Left colon (tissue), 2 donors: ENCODE measurements at regions not wholly inside any gene's neighbourhood (a gene's known extent, or its start where the extent isn't known, plus 50 kb on each side); places are given as distances from the start of the nearest gene placed in this dataset.
A peak's percentile ranks its signal among the peaks of the same experiment; 100 is the strongest.

Experiments
- ATAC-seq: fragments of 200-7000 bp; cut with Tn5 transposase; one replicate; pipeline ENCODE4 v1.9.1; 2020; ENCODE audit warnings: mild to moderate bottlenecking, moderate library complexity
- DNase-seq, 2 donors: peaks; one replicate each; pipeline ENCODE4 v3.0.0-alpha.2; 2020
- intact Hi-C, 2 donors: fragments of 100-400 bp; cut with DNase I in 1 of 2; cut with micrococcal nuclease in 1 of 2; formaldehyde crosslinking; loops; one replicate each; pipeline versions ENCODE4 v1.11.2 to v1.14.0; 2022; cut with DNase I, micrococcal nuclease
- donor health status: DM: no; HTN: no; CAD: no.
- donor health status: DM: yes; HTN: yes; CAD: no.

DNA sequence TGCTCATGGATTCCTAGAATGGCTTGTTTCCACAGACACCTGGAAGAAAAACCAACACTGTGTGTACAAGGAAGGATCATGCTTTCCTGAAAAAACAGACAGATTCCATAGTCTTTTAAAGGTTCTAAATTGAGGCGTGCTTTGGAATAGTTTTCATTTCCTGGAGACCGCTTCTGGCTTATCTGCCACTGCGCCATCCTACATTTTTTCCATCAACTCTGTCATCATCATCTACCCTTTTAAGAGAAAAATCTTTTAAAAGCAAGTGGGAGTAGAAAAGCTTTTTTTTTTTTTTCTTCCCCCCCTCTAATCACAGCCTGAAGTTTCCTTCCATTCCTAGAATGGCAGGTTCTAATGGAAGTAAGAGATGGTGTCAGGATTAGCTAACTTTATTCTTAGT lies 379.4 kb upstream of the C2CD4B start:
- intact Hi-C loops = no loop called here
- ATAC-seq (no peak), DNase-seq (no peak)

DNA sequence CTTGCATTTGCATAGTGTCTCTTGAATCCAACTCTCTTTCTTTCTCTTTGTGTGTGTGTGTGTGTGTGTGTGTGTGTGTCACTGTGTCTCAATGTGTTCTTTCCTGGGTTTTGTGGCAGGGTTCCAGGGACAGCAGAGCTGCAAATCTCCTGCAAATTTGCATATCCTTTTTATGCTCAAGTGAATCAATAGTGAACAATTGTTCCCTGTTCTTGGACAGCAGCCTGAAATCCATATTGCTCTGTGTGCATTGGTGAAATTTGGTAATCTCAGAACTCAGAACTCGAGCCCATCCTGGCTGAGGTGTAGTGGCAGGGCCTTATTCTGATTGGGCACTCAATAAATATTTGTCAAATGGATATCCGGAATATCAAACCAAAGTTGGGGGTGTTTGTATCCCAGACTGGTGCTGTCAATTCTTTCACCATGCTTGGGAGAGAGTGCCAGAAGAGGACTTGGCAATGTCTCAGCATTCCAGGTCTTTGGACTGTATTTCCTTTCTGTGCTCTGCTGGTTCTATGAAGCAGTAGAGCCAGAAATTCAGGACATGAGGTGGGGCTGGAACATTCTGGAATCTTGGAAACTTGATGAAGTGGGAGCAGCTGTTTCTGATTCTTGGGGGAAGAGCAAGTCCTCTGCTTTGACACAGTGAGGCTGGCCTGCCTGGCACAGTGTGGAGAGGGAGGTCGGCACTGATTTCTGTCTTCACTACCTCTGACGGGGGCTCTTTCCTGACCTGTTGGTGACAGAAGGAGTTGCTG lies 380.6 kb upstream of the C2CD4B start:
- ATAC-seq (peak; percentile 67), DNase-seq (peak; percentile 41 to 71)

GRCh38 chr15:62546628-62547027 lies 381.5 kb upstream of the C2CD4B start:
- DNase-seq (no peak), ATAC-seq (no peak)
- intact Hi-C loops = no loop called here

More for the DNA sequence above, 380.6 kb upstream of the C2CD4B start:
- intact Hi-C loops = no loop called here

DNA sequence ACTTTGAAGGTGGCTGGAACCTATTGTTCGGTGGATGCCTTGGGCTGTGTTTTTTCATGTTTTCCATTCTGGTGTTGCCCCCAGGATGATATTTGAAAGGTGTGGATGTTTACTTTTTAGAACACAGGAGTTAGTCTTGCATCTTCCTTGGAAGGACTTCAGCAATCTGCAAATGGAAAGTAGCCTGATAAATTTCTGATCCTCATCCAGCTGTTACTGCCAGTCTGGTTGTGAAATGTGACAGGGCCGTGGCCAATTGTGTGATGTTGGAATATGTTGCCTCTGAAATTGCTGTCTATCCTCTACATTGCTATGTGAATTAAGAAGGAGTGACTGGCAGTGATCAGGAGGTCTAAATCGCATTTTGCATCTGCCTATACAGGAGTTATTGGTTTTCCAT lies 382.5 kb upstream of the C2CD4B start:
- intact Hi-C loops = no loop called here
- DNase-seq (no peak), ATAC-seq (no peak)

- ATAC-seq (peak; percentile 75), DNase-seq (peak in 1 of 2 donors; percentile 52)
- intact Hi-C loops = no loop called here
Measured at GRCh38 chr15:62549345-62549970, 384.4 kb upstream of the C2CD4B start.

DNA sequence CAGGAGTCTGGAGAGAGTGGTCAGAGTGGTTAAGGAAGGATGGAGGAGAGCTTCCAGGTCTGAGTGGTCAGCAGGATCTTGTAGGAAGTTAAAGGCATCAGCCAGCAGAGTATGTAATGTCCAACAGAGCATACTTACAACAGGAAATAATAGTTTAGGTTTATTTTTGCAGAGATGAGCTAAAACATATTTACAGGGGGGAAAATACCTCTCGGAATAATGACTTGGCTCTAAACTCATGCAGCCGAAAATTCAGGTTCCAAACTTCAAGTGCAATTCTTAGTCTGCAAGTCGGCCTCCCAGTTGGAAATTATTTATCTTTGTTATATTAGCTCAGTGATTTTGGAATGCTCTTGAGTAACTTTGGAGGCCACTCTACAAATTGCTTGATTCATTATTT lies 385.0 kb upstream of the C2CD4B start:
- intact Hi-C loops = no loop called here
- ATAC-seq (no peak), DNase-seq (no peak)

DNA sequence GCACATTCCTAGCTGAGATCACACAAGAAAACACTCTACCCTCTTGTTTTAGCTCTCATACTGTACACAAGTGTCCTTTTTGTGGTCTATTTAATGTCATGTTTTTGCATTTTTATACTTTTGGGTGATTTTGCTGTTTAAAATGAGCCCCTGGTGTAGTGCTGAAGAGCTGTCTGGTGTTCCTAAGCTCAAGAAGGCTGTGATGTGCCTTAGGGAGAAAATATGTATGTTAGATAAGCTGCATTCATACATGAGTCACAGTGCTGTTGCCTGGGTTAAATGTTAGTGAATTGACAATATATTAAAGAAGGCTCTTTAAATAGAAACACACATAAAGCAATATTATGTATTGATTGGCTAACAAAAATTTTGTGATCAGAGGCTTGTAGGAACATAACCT lies 387.4 kb upstream of the C2CD4B start:
- intact Hi-C loops = no loop called here

DNA sequence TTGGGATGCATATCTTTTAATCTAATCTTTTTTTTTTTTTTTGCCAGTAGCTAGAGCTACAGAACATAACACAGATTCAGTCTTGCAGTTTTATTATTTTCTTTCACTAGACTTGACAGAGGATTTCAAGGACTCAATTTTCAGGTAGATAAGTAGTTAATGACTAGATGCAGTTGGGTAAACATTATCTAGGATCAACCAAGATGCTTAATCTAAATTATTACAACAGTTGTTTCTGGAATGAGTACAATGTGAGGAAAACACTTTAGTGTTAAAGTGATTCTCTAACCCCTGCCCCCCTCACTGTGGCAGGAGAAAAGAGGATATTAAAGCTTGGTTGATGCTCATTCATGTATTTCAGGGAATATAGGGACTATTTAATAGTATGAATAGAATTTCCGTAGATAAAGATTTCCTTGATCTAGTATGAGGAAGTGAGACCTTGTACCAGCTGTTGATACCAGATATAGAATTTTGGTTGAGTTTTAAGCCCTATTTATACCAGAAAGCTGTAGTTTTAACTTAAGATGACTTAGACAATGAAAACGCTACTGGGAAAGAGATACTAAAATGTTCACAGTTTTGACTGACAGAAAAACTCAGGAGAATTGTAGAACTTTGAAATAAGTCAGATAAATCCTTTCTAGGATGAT lies 389.0 kb upstream of the C2CD4B start:
- intact Hi-C loops = no loop called here
- no peak for DNase-seq
- no peak for ATAC-seq

More for the DNA sequence above, 387.4 kb upstream of the C2CD4B start:
- ATAC-seq (no peak), DNase-seq (no peak)

GRCh38 chr15:62558640-62559380 lies 393.7 kb upstream of the C2CD4B start:
- peak; percentile 27 for ATAC-seq
- no peak for DNase-seq
- intact Hi-C loops = no loop called here

DNA sequence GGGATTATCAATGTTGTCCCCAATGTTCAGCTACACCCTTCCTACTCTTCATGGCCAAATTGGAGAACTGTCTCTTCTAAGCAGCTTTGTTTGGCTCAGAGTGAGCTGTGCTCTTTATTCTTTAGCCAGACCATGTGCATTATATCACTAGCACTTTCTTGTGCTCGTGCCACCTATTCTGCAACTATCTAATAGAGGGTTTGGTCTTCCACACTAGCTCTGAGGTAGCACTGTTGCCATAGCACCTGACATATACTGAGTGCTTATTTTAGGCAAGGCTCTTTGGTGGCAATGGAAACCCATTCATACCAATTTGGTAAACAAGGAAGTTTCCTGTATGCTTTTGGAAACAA lies 394.3 kb upstream of the C2CD4B start:
- DNase-seq = no peak
- no peak for ATAC-seq
- intact Hi-C loops = no loop called here

DNA sequence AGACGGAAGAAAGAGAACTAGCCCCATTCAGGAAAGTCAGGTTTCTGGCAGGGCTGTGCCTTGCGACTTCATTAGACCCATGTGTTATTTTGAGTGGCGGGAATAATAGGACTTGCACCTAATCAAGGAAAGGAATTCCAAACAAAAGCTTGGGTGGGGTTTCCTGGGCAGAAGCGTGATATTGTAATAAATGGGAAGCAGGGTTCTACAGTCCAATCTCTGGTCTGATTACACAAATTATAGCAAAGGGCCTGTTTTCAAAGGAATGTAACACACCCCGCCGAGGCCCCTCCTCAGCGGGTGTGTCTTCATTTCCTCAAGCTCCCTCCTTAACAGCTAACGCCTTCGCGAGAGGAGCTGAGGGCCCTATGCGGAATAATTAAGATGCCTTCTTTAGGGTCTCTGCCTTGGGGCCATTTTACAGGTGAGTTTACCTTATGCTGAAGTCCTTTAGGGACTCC lies 396.0 kb upstream of the C2CD4B start:
- ATAC-seq = peak; percentile 87
- peak; percentile 73 to 80 for DNase-seq
- intact Hi-C loops = no loop called here

- ATAC-seq (peak; percentile 62), DNase-seq (peak in 1 of 2 donors; percentile 45)
- intact Hi-C loops = no loop called here
Measured at GRCh38 chr15:62561571-62561970, 396.5 kb upstream of the C2CD4B start.

DNA sequence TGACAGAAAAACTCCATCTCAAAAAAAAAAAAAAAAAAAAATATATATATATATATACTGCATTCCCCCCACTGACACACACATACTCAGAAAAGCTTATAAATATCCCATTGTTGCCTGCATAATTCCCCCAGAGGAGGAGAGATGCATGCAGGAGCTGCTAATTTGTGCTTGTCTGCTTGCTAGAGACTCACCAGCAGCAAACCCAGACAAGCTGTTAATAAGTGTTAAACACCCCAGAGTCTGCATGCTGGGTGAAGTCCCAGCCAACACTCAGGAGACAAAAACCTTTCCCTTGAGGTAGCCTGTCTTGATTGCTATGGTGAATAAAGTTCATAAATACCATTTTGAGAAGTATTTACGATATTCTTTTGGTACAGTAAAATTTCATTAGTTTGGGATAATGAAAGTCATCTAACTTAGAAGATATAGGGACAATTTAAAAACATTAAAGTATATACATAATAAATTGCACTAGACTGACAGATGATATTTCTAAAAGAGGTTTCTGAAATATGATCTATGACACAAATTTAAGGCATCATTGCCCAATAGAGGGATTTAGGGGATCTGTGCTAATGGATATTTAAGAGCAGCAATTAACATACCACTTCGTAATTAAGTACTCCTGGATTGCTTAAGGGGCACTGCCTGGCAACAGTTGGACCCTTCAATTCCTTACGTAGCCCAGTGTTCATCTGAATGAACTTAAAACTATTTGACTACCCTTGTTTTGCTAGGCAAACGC lies 400.0 kb upstream of the C2CD4B start:
- intact Hi-C loops = no loop called here
- DNase-seq = no peak
- no peak for ATAC-seq

DNA sequence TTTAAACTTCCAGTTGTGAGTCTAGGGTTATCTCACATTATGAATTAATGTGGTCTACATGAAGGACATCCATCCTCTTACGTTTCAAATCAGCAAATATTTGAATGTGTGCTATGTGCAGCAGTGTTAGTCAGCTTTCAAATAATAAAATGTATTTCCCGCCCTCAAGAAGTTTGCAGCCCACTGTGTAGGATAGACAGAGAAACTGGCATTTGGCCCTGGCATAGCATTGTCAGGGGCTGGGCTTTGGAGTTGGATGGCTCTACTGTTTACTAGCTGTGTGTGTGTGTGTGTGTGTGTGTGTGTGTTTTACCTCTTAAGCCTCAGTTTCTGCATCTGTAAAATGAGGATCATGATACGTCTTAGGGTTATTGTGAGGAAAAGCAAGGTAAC lies 400.5 kb upstream of the C2CD4B start:
- intact Hi-C loops = no loop called here
- DNase-seq (no peak), ATAC-seq (no peak)

GRCh38 chr15:62566248-62566647 lies 401.2 kb upstream of the C2CD4B start:
- ATAC-seq = no peak
- intact Hi-C loops = no loop called here
- no peak for DNase-seq

- ATAC-seq (no peak), DNase-seq (no peak)
- intact Hi-C loops = no loop called here
Measured at GRCh38 chr15:62567501-62567900, 402.4 kb upstream of the C2CD4B start.

DNA sequence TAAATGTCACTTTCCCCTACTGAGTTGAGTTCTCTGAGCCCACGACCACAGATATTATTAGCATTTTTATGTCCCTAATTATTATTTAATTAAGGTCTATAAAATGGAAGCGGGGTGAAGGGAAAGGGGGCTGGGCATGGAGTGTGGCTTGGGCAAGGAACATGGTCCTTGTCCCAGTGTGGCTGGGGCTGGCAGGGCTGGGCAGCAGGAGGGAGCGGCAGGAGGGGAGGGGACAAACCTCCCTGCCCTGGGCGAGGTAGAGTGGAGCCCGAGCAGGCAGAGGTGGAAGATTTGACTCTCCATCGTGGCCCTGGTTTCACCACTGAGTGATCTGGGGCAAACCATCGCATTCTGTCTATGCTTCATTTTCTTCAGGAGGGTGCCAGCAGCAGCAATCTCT lies 402.9 kb upstream of the C2CD4B start:
- intact Hi-C loops = no loop called here
- DNase-seq (peak in 1 of 2 donors; percentile 51), ATAC-seq (peak; percentile 61)

- ATAC-seq = no peak
- intact Hi-C loops = no loop called here
Measured at GRCh38 chr15:62568702-62569101, 403.6 kb upstream of the C2CD4B start.

More at GRCh38 chr15:62568702-62569101, 403.6 kb upstream of the C2CD4B start:
- DNase-seq = no peak
